KOPT-K1 (cell line): ENCODE measurements at regions not wholly inside any gene's neighbourhood (a gene's known extent, or its start where the extent isn't known, plus 50 kb on each side); places are given as distances from the start of the nearest gene placed in this dataset.

Experiments used
- H3K27ac ChIP-seq: fragments of 200-600 bp; sonication (generic); 2 replicates; pipeline ENCODE4 v1.5.1; 2016; ENCODE audit warnings: antibody characterized with exemption, mild to moderate bottlenecking, low read depth, low read length; ENCODE audit not compliant: poor library complexity, severe bottlenecking
- H3K36me3 ChIP-seq: fragments of 200-600 bp; sonication (generic); 2 replicates; pipeline ENCODE4 v1.5.1; 2017; ENCODE audit warnings: antibody characterized with exemption, mild to moderate bottlenecking, low read length, moderate library complexity; ENCODE audit not compliant: insufficient read depth
- H3K9me3 ChIP-seq: fragments of 200-600 bp; sonication (generic); 2 replicates; pipeline ENCODE4 v1.5.1; 2017; ENCODE audit warnings: antibody characterized with exemption, low read length, mild to moderate bottlenecking; ENCODE audit not compliant: insufficient read depth, poor library complexity, severe bottlenecking

DNA sequence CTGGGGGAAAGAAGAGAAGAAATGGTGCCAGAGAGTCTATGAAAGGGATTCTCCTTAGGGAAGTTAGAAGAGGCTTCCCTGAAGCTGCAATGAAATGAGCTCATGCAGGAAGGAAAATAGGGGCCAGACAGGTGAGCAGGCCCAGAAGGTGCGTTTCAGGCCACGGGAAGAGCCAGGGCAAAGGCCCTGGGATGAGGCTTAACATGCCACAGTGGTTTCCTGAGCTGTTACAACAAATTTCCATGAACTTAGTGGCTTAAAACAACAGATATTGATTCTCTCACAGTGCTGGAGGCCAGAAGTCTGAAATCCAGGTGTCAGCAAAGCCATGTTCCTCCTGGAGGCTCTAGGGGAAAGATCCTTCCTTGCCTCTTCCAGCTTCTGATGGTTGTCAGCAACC lies 167.9 kb downstream of the TFAP2C start:
- Histone ChIP-seq H3K36me3 (no peaks in the 10 kb centered on the region), H3K9me3 (peaks cover 11% of the 10 kb centered on the region), H3K27ac (no peak overlapping the region)

DNA sequence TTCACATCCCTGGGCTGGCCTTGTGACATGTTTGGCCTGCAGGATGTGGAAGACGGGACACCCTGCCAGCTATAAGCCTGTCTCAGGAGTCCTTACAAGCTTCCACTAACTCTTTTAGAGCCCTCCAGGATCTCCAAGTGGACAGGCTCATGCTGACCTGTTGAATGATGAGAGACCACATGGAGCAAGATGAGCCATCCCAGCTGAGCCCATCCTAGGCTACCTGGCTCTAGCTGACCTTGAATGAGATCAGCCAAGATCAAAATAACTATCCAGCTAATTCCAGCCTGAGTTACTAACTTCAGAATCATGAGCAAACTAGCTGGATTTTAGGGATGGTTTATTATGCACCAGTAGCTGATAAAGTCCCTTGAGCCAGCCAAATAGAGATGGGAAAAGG lies 169.5 kb downstream of the TFAP2C start:
- H3K9me3 ChIP-seq: peaks cover 11% of the 10 kb centered on the region
- no peaks in the 10 kb centered on the region for H3K36me3 ChIP-seq
- H3K27ac ChIP-seq: no peak overlapping the region

DNA sequence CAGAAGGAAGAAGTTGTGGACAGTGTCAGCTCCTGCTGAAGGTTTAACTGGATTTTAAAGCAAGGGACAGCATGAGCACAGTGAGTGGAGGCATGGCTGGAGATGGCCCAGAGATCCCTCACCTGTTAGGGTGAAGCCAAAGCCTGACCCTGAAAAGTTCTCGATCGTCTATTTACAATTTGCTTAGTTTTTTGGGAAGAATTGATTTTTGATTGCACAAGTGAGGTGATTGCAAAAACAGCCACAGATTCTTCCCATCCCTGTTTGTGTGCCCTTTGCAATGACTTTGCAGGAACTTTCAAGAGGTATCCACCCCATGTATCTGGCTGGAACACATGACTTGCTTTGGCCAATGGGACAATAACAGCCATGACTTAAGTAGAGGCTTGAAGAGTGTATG lies 170.1 kb downstream of the TFAP2C start:
- H3K36me3 ChIP-seq: no peaks in the 10 kb centered on the region
- H3K9me3 ChIP-seq: peaks cover 11% of the 10 kb centered on the region
- no peak overlapping the region for H3K27ac ChIP-seq

GRCh38 chr20:56800088-56800487 lies 171.0 kb downstream of the TFAP2C start:
- Histone ChIP-seq H3K27ac (no peak overlapping the region), H3K36me3 (no peaks in the 10 kb centered on the region), H3K9me3 (peaks cover 11% of the 10 kb centered on the region)

- Histone ChIP-seq H3K9me3 (peaks cover 11% of the 10 kb centered on the region), H3K27ac (no peak overlapping the region), H3K36me3 (no peaks in the 10 kb centered on the region)
Observed at GRCh38 chr20:56801971-56802755, 173.1 kb downstream of the TFAP2C start.

GRCh38 chr20:56802805-56803204 lies 173.7 kb downstream of the TFAP2C start:
- no peaks in the 10 kb centered on the region for H3K36me3 ChIP-seq
- no peak overlapping the region for H3K27ac ChIP-seq
- H3K9me3 ChIP-seq: peaks cover 11% of the 10 kb centered on the region

- Histone ChIP-seq H3K9me3 (no peaks in the 10 kb centered on the region), H3K27ac (no peak overlapping the region), H3K36me3 (no peaks in the 10 kb centered on the region)
Observed at GRCh38 chr20:56805313-56805712, 176.2 kb downstream of the TFAP2C start.

- Histone ChIP-seq H3K36me3 (no peaks in the 10 kb centered on the region), H3K9me3 (no peaks in the 10 kb centered on the region), H3K27ac (no peak overlapping the region)
Observed at GRCh38 chr20:56805966-56806365, 176.9 kb downstream of the TFAP2C start.

DNA sequence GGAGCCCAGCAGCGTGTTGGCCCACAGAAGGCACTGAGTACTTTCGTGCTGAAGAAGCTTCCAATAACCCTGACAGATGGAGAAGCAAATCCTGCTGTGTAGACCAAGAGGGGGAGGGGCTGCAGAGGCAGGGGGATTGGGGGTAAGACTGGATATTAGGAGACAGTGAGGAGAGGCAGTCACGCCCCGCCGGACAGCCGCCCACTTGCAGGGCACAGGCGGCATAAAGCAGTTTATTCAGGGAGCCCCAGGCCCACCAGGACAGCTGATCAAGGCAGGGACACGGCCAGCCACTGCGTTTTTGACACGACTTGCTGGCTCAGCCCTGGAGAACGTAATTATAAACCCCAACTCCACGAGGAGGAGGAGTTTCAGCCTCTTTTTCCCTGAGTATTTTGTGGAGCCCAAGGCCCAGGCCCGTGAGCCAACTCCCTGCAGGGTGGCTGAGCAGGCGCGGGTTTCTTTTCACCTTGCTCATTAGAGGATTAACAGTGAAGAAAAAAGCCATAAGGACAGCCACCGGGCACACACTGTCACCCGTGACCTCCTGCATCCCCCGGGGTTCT lies 177.9 kb downstream of the TFAP2C start:
- Histone ChIP-seq H3K36me3 (no peaks in the 10 kb centered on the region), H3K9me3 (no peaks in the 10 kb centered on the region), H3K27ac (no peak overlapping the region)

DNA sequence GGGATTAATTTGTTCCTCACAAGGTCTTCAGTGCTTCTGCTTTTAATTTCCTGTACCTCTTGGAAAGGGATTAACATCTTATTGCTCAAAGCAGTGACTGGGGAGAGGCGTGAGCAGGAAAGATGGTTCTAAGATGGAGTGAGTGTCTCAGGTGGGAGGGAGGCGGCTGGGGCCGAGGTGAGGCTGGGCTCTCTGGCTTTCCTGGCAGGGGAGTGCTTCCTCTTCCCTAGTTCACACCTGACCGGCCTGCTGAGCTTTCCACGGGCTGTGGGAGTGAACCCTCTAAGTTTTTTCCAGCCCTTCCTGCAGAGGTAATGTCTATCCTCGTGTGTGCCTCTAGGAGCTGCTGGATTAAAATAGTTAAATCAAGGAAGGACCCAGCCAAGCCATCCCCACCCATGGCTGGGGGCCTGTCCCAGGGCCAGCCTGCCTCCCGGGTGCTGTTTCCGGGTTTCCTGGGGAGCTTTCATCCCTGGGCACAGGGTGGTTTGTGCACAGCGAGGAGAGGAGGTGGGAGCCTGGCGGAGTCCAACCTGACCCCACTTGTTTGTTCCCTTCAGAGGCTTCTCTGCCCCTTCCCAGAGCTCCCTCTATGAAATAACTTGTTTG lies 179.1 kb downstream of the TFAP2C start:
- H3K27ac ChIP-seq: no peak overlapping the region
- no peaks in the 10 kb centered on the region for H3K9me3 ChIP-seq
- H3K36me3 ChIP-seq: no peaks in the 10 kb centered on the region

- Histone ChIP-seq H3K9me3 (no peaks in the 10 kb centered on the region), H3K27ac (no peak overlapping the region), H3K36me3 (no peaks in the 10 kb centered on the region)
Observed at GRCh38 chr20:56808732-56809131, 179.6 kb downstream of the TFAP2C start.

GRCh38 chr20:56809668-56810067 lies 180.6 kb downstream of the TFAP2C start:
- H3K9me3 ChIP-seq: no peaks in the 10 kb centered on the region
- no peak overlapping the region for H3K27ac ChIP-seq
- H3K36me3 ChIP-seq: no peaks in the 10 kb centered on the region

GRCh38 chr20:56810141-56810540 lies 181.0 kb downstream of the TFAP2C start:
- Histone ChIP-seq H3K9me3 (no peaks in the 10 kb centered on the region), H3K27ac (no peak overlapping the region), H3K36me3 (no peaks in the 10 kb centered on the region)

DNA sequence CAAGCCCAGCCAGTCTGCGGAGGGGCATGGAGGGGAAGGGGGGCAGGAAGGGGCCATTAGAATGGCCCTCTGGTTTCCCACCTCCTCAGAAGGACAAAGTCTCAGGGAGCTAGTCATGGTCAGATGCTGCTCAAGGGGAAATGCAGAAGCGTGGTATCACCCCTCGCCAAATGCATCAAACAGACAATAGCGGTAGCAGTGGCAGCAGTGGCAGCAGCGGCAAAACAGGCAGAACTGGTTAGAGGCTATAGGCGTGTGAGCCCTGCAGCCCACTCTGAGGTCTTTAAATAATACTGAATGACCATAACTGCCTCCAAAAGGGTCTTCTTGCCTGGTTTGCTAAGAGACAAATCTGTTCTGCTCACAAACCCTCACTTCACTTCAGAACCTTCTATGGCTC lies 186.7 kb downstream of the TFAP2C start:
- Histone ChIP-seq H3K27ac (no peak overlapping the region), H3K36me3 (no peaks in the 10 kb centered on the region), H3K9me3 (no peaks in the 10 kb centered on the region)

DNA sequence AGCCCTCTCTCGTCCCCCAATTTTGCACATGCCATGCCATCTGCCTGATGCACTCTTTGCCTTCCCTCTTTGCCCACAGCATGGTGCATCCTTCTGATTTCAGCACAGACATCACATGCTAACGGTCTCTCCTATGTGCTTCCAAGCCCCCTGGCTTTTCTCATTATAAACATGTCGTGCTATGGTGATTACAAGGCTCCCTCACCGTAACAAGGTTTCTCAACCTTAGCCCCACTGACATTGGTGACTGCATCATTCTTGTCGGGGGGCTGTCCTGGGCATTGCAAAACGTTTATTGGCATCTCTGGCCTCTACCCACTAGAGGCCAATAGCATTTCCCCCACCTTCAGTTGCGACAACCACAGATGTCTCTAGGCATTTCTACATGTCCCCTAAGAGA lies 187.2 kb downstream of the TFAP2C start:
- no peak overlapping the region for H3K27ac ChIP-seq
- H3K9me3 ChIP-seq: no peaks in the 10 kb centered on the region
- H3K36me3 ChIP-seq: no peaks in the 10 kb centered on the region
